ENCODE measurements at regions not wholly inside any gene's neighbourhood (a gene's known extent, or its start where the extent isn't known, plus 50 kb on each side); places are given as distances from the start of the nearest gene placed in this dataset.

DNA sequence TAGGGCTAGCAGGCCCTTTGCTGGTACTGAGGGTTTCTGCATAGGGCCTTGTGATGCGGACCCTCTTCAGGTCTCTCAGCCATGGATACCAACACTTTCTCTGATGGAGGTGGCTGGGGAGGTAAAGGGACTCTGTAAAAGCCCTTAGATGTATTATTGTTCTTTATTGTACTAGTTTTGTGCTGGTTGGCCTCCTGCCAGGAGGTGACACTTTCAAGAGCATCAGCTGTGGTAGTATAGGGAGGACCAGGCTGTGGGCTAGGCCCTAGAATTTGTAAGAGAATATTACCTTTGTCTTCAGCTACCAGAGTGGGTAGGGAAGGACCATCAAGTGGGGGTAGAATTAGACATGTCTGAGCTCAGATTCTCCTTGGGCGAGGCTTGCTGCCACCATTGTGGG is 936.3 kb downstream of the CENPC start:
- no peak for DNase-seq (ENCODE audit: low read depth, low spot score)

GRCh38 chr4:66606908-66607307 is 936.6 kb upstream of the EPHA5 start:
- no peak for DNase-seq (ENCODE audit: low read depth, low spot score)

- no peak for DNase-seq (ENCODE audit: low read depth, low spot score)
These were observed 935.9 kb upstream of the EPHA5 start for GRCh38 chr4:66606215-66606614.

- DNase-seq (ENCODE audit: low read depth, low spot score): no peak
These were observed 933.9 kb upstream of the EPHA5 start for GRCh38 chr4:66604192-66604591.

DNA sequence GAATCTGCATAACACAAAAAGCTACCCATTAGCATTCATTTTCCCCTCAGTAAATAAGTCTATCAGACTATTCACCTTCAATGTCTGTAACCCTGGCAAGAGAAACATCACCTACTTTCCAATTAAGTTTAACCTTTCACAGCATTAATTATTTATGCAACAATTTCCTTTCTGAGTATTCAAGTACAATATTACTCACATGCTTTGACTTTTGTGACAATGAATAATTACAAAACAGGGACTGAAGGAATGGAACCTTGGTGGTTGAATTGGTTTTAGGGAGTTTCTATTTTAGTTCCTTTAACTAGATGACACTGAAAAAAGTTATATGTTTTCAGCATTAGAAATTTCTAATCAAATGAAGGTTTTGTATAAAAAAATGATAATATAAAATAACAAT is 932.3 kb upstream of the EPHA5 start:
- DNase-seq (ENCODE audit: low read depth, low spot score): no peak

GRCh38 chr4:66591968-66592367 is 921.7 kb upstream of the EPHA5 start:
- DNase-seq (ENCODE audit: low read depth, low spot score): no peak

DNA sequence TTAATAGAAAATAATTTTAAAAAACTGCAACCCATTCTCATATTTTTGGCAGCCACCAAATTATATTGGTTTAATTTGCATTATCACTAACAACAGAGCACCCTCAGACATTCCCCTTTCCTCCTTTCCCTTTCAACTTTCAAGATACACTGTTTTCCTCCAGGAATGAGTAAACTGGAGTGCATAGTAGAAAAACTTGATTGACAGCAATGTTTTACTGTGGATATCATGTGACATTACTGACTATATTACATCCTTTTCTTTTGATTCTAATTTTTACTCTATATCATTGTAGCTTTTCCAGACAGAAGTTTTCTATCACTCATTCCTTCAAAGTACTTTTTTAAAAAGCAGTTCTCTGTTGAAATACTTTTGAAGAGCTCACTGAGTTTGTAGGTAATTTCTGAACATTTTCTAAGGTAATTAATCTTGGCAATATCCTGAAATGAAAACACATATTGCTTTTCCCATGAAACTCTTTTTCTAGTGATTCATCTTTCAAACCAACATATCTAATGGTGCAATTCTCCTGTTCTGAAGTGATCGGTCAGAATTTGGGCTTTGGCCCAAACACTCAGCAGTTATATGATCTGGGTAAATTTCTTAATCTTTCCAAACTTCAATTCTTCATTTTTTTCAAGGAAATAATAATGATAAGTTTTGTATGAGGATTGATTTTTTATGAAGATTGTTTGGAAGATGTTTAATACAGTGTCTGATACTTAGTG is 920.4 kb upstream of the EPHA5 start:
- DNase-seq (ENCODE audit: low read depth, low spot score): no peak

GRCh38 chr4:66589183-66589582 is 918.9 kb upstream of the EPHA5 start:
- no peak for DNase-seq (ENCODE audit: low read depth, low spot score)

DNA sequence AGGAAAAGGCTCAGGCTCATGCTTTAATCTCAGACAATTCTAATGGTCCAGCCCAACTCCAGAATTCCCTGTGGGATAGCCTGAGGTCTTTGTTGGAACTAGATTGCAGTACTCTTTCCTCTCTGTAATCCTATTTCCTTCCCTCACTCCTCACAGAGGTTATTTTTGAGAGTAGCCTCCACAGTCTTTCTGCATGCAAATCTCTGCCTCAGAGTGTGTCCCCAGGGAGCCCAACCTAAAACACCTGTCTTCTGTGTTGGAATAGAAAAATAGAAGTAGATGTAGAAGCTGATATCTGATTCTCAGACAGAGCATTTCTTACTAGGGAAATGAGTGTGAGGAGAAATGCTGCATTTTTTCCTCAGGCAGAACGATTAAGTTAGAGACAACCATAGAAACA is 915.5 kb upstream of the EPHA5 start:
- no peak for DNase-seq (ENCODE audit: low read depth, low spot score)

GRCh38 chr4:66577922-66578321 is 907.6 kb upstream of the EPHA5 start:
- DNase-seq (ENCODE audit: low read depth, low spot score): no peak

DNA sequence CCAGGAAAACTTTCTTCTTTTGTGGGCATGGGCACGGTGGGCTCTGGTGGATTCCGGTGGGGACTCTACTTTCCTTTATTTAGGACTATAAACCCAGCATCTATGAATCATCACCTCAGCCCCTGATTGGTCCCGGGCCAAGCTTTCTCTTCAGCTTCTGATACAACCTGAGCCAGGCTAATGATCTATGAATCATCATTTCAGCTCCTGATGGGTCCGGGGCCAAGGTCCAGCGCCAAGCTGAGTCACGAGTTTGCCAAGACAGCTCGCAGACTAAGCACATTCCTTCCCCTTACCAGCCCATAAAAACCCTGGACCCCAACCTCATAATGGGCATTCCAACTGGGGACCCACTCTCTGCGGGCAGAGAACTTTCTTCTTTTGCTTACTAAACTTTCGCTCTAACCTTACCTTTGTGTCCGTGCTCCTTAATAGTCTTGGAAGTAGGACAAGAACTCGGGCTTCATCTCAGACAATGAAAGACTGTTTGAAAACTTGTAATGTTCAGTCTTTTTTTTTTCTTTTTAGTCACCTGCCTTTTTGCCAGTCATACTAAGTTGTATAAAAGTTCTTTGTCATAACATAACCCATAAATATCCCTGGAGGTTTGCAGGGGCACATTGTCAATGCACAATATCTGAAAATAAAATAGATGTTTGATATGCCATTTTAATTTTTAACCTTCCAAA is 904.9 kb upstream of the EPHA5 start:
- DNase-seq (ENCODE audit: low read depth, low spot score): peak; percentile 98

DNA sequence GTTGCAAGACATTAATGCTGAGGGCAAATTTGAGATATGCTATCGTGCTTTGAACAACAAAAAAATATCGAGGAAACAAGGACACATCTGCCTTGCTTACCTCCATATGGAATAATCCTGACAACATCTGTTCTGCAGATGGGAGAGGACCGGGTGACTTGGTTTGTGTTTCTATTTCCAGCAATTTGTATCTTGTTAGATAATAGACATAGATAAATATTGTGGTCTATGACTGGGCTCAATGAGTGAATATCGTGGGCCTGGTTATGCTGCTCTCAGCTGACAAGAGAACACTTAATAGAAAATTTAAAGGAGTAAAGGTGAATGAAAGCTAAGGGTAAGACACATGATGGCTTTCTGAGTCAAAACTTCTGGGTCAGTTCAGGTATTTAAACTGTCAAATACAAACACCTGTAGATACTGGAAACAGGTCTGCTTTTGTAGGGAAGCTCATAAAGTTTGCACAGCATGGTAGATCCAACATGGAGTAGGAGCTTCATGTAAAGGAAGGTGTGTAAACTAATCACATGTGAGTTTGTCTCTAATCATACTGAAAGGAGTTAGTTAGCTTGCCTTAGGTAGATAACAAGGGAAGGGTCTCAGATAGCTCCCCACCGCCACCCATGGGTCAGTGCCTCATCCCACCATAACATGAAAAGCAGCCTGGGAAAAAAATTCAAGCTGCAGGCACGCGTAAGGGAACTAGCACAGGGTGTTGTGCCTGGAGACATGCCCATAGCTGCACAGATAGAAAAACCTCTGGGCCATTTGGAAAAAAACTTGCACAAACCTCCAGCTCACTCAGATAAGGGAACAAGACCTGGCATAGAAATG is 904.1 kb upstream of the EPHA5 start:
- DNase-seq (ENCODE audit: low read depth, low spot score): peak; percentile 90

GRCh38 chr4:66572949-66573348 is 902.7 kb upstream of the EPHA5 start:
- DNase-seq (ENCODE audit: low read depth, low spot score): peak; percentile 92

GRCh38 chr4:66571145-66571695 is 900.9 kb upstream of the EPHA5 start:
- no peak for DNase-seq (ENCODE audit: low read depth, low spot score)

- DNase-seq (ENCODE audit: low read depth, low spot score): no peak
These were observed 898.9 kb upstream of the EPHA5 start for GRCh38 chr4:66569228-66569627.

GRCh38 chr4:66568431-66568830 is 898.1 kb upstream of the EPHA5 start:
- DNase-seq (ENCODE audit: low read depth, low spot score): no peak

DNA sequence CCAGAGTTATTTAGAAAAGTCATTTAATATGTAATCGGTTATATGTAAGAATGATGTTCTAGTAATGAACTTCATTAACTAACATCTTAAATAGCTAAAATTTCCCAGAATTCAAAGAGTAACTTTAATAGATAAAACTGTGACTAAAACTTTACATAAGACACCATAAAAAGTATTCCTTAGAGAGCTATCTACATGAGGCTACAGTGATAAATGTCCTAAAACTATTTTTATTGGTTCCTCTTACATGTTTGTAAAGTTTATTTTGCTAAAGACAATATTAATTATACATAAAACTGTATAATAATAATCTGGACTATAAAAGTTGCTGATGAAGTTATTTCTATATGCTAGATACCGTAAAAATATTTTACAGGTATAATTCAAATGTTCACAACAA is 897.7 kb upstream of the EPHA5 start:
- DNase-seq (ENCODE audit: low read depth, low spot score): no peak

DNA sequence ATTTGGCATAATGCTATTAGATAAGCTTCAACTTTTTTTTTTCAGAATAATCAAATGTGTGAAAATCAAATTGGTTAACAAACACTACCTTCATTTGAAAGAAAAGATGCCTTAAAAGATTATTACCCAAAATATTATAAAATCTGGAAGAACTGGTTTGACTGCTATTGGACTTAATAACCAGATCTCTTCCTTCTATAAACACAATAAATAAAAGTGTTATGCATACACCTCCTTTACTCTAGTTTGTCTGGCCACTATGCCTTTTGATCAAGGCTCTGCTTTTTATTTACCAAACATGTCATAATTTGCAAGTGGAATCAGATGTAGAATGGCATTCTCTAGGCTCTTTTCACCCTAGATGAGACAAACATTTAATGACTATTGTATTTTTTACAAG is 897.3 kb upstream of the EPHA5 start:
- DNase-seq (ENCODE audit: low read depth, low spot score): no peak

- DNase-seq (ENCODE audit: low read depth, low spot score): peak; percentile 21
These were observed 895.5 kb upstream of the EPHA5 start for GRCh38 chr4:66565801-66566200.

- DNase-seq (ENCODE audit: low read depth, low spot score): peak; percentile 96
These were observed 894.8 kb upstream of the EPHA5 start for GRCh38 chr4:66564901-66565651.

DNA sequence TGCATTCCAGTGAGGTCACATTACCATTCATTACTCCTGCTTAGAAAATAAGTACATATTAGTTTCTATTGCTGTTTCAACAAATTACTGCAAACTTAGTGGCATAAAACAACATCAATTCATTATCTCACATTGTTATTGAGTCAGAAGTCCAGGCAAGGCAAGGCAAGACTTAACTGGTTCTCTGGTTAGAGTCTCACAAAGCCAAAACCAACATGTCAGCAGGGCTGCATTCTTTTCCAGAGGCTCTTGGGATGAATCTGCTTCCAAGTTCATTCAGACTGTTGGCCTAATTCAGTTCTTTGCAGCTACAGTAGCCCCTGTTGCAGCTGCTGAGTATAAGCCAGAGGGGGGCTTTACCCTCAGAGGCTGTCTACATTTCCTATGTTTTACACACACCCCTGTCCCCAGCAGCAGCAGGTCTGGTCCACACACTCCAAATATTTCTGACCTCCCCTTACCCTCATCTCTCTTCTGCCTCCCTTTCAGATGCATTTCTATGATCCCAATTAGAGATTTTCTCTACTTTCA is 892.1 kb upstream of the EPHA5 start:
- peak; percentile 81 for DNase-seq (ENCODE audit: low read depth, low spot score)
